Vagina (tissue), 2 donors: ENCODE measurements at regions not wholly inside any gene's neighbourhood (a gene's known extent, or its start where the extent isn't known, plus 50 kb on each side); places are given as distances from the start of the nearest gene placed in this dataset.
"Not testable (repeated sequence)": the region's sequence is repeated elsewhere in the genome, so short reads cannot be mapped to it uniquely, and the experiment has no call there.

Source experiments
- CTCF ChIP-seq, 3 experiments: fragments of 450-650 bp in 2 of 3; fragments of 200-600 bp in 1 of 3; sonication (generic) in 1 of 3; IDR thresholded peaks; one replicate each; pipeline ENCODE4 v1.5.1; 2017 to 2019; ENCODE audit warnings: antibody characterized with exemption in 3 of 3, mild to moderate bottlenecking in 2 of 3, moderate library complexity in 2 of 3
- POLR2A ChIP-seq, 2 donors: fragments of 450-650 bp; IDR thresholded peaks; one replicate each; pipeline ENCODE4 v1.6.1; 2017; ENCODE audit warnings: antibody characterized with exemption in 2 of 2, mild to moderate bottlenecking in 2 of 2, moderate library complexity in 2 of 2
- POLR2AphosphoS5 ChIP-seq, 2 donors: sonication (generic); formaldehyde crosslinking; IDR thresholded peaks; one replicate each; pipeline ENCODE4 v1.9.0; 2017; ENCODE audit warnings: antibody characterized with exemption in 2 of 2, mild to moderate bottlenecking in 2 of 2, low read depth in 1 of 2; ENCODE audit not compliant: insufficient read depth in 1 of 2

- not testable (repeated sequence) for TF ChIP-seq CTCF (IDR thresholded peaks at IDR 0.05); POLR2A (IDR thresholded peaks at IDR 0.05); POLR2AphosphoS5 (IDR thresholded peaks at IDR 0.05; ENCODE audit: insufficient read depth in 1 of 2, low read depth in 1 of 2)
Observed at GRCh38 chr9:63334187-63334586, 1950.8 kb downstream of the FOXD4L5 start.
